NCI-H2029 treated with DMSO at 0.1 percent for 48 hours (cell line): ENCODE measurements at regions not wholly inside any gene's neighbourhood (a gene's known extent, or its start where the extent isn't known, plus 50 kb on each side); places are given as distances from the start of the nearest gene placed in this dataset.
"Not testable (repeated sequence)": the region's sequence is repeated elsewhere in the genome, so short reads cannot be mapped to it uniquely, and the experiment has no call there.

Source experiments
- DNase-seq: peaks from one replicate; lab custom pipeline; 2025; lab: John Stamatoyannopoulos, UW

DNA sequence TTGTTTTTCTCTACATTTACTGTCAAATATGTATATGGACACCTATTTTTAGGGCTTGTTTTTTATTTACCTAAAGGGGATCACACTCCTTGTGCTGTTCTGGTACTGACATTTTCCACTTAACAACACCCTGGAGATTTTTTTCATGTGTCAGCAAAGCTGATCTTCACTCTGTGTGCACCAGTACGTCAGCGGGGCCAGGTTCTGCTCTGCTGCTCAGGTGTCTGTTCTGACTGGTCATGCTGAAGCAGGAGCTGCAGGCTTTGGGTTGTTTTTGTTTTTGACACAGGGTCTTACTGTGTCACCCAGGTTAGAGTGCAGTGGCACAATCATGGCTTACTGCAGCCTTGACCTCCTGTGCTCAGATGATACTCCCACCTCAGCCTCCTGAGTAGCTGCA lies 81.9 kb upstream of the CCND2 start:
- DNase-seq, result no peak

GRCh38 chr12:4191149-4191548 lies 82.4 kb upstream of the CCND2 start:
- DNase-seq, result no peak

- DNase-seq, result no peak
Measured at GRCh38 chr12:4190366-4191063, 83.0 kb upstream of the CCND2 start.

DNA sequence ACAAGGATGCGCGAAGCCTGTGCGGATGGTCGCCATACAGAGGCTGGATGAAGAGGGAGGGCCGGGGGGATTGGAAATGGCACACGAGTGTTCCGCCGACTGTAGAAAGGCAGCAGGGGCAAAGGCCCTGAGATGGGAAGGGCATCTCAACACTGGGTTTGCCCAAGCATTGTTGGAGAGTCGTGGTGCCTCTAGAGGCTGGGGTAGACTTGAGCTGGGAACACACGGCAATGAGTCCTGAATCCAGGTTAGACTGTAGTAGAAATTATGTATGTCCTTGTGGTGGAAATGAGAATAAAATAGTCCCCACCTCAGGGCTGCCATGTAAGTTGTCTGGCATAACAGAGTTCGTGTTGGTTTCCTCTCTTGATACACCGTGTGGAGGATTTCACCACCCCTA lies 83.8 kb upstream of the CCND2 start:
- DNase-seq, result no peak

- no peak for DNase-seq
Measured at GRCh38 chr12:4187916-4188315, 85.6 kb upstream of the CCND2 start.

DNA sequence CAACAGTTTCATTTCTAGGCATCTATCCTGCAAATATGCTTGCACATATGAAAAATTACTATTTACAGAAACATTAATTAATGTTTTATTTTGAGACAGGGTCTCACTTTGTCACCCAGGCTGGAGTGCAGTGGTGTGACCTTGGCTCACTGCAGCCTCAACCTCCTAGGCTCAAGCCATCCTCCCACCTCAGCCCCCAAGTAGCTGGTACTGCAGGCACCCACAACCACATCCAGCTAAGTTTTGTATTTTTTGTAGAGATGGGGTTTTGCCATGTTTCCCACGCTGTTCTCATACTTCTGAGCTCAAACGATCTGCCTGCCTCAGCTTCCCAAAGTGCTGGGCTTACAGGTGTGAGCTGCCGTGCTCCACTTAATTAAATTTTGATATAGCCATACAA lies 86.2 kb upstream of the CCND2 start:
- not testable (repeated sequence) for DNase-seq

DNA sequence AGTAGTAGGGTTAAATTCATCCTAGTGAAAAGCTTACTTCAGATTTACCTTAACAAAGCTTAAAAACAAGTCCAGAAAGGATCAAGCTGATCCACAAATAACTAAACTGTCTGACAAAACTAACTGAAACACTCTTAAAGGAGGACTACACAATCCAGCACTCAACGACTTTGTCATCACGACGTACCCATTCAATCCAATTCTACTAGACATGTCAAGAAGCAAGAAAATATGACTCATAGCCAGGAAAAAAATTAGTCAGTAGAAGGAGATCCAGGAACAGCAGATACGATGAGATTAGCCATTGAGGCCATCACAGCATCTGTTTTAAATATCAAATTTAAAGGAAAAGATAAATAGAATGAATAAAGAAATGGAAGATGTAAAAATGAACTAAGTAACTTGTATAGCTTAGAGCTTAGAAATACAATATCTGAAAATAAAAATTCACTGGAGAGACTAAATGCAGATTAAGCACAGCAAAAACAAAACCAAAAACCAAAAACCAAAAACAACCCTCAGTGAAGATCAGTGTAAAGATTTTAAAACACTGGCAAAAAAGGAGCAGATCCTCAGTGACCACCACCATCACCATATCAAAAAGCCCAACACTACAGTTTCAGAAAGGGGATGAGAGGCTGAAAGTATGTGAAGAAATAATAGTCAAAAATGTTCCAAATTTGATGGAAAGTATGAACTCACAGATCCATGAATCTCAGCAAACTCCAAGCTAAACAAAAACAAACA lies 95.0 kb upstream of the CCND2 start:
- no peak for DNase-seq

- no peak for DNase-seq
Measured at GRCh38 chr12:4177262-4177661, 96.3 kb upstream of the CCND2 start.

DNA sequence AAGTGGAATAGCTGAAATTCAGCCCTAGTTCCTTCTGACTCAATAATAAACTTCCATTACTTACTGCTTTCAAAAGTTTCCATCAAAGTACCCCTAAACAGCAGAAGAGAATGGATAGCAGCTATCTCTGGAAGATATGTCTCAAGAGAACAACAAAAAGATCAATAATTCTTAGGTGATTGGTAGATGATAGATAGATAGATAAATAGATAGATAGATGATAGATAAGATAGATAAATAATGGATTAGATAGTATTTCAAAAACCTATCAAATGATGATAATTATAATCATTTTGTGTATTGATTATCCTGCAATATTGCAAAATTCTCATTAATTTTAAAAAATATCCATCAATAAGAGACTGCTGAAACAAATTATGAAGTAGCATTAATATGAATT lies 97.4 kb upstream of the CCND2 start:
- no peak for DNase-seq

GRCh38 chr12:4174417-4174816 lies 99.1 kb upstream of the CCND2 start:
- DNase-seq, result no peak

GRCh38 chr12:4172999-4173398 lies 100.6 kb upstream of the CCND2 start:
- DNase-seq, result no peak

DNA sequence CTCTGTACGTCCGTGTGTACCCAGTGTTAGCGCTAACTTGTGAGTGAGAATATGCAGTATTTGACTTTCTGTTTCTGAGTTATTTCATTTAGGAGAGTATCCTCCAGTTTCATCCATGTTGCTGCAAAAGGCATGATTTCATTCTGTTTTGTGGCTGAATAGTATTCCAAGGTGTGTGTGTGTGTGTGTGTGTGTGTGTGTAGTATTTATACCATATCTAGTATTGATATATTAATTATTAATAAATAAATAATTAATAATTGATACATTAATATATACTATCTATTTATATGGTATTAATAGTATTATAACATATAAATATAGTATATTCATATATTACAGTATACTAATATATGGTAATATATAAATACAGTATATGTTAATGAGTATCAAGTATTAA lies 101.8 kb upstream of the CCND2 start:
- no peak for DNase-seq

- DNase-seq, result no peak
Measured at GRCh38 chr12:4169959-4170358, 103.6 kb upstream of the CCND2 start.

DNA sequence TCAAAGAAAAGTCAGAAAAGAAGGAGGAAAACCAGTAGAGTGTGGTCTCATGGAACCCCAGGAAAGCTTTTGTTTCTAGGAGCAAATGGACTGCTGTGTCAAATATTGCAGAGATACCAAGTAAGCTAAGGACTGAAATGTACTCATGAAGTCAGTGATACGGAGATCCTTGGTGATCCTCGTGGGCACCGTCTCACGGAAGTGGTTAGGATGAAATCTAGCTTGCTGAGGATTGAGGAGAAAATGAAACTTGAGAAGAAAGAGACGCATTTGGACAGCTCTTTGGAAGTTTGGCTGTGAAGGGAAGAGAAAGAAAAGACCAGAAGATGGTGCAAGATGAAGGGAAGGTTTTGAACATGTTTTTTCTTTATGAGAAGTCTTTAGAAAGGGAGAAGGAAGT lies 104.0 kb upstream of the CCND2 start:
- no peak for DNase-seq

DNA sequence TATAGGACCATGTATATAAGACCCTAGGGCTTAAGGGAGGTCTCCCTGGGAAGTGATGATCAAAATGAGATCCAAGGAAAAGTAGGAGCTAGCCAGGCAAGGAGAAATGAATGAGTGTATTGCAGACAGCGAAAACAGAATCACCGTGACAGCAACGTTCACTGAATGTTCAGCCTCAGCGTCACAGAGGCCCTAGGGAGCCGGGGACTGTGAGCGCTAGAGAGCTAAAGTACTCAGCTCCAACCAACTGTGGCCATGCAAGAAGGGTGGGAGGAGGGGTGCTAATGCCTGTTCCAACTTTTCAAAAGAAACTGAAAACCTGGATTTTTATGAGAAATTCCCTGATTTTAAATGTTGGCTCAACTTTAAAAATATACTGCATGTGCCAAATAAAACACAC lies 105.5 kb upstream of the CCND2 start:
- no peak for DNase-seq

- no peak for DNase-seq
Measured at GRCh38 chr12:4164559-4165558, 108.7 kb upstream of the CCND2 start.

- no peak for DNase-seq
Measured at GRCh38 chr12:4164188-4164558, 109.4 kb upstream of the CCND2 start.

DNA sequence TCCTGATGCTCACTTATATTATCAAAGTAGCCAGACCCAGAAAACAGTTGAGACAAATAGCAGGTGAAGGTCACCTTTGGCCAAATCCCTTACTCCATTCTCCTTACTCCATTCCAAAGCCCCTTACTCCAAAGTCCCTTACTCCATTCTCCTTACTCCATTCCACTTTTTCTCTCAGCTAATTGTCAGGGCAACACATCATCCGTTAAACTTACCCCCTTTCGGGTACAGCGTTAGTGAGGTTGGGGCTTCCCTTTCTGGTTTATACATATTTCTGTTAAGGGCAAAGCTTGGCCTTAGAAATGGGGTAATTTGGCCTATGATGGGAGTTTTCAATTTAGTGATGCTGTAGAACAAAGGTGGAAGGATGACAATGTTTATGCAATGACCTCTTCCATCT lies 111.8 kb upstream of the CCND2 start:
- no peak for DNase-seq

- DNase-seq, result no peak
Measured at GRCh38 chr12:4160314-4161040, 113.1 kb upstream of the CCND2 start.

DNA sequence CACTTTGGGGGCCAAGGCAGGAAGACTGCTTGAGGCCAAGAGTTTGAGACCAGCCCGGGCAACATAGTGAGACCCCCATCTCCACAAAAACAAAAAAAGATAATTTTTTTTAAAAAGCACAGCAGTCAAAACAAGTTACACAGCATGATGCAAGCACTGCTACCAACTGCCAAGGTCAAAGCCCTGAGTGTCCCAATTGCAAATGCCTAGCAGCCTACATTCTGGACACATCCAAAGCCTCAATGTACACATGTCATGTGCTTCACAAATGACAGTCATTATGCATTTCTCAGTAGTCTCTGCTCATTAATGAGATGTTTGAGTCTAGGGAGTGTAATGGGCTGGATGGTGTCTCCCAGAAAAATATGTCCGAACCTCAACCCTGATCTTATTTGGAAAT lies 113.7 kb upstream of the CCND2 start:
- DNase-seq, result no peak

GRCh38 chr12:4158306-4158705 lies 115.3 kb upstream of the CCND2 start:
- no peak for DNase-seq

GRCh38 chr12:4157122-4157521 lies 116.4 kb upstream of the CCND2 start:
- no peak for DNase-seq
